ENCODE measurements at regions not wholly inside any gene's neighbourhood (a gene's known extent, or its start where the extent isn't known, plus 50 kb on each side); places are given as distances from the start of the nearest gene placed in this dataset.

DNA sequence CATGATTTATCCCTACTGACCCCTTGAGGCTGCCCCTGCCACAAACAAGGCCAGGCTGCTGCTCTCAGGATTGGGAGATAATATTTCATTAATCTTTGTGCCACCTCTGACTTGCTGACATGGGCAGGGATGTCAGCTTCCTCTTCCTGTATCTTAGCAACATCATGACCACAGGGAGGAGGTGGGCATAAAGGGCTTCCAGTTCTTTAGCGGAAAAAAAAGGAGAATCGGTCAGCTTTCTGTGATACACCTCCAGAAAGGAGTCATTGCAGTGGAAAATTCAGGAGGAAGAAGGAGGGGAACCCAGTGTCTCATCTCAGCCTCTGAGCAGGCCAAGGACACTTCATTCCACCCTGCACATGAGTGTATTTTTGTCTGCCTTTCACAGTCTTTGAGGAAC is 206.8 kb upstream of the SDK2 start:
- TF ChIP-seq, protein P1, sequence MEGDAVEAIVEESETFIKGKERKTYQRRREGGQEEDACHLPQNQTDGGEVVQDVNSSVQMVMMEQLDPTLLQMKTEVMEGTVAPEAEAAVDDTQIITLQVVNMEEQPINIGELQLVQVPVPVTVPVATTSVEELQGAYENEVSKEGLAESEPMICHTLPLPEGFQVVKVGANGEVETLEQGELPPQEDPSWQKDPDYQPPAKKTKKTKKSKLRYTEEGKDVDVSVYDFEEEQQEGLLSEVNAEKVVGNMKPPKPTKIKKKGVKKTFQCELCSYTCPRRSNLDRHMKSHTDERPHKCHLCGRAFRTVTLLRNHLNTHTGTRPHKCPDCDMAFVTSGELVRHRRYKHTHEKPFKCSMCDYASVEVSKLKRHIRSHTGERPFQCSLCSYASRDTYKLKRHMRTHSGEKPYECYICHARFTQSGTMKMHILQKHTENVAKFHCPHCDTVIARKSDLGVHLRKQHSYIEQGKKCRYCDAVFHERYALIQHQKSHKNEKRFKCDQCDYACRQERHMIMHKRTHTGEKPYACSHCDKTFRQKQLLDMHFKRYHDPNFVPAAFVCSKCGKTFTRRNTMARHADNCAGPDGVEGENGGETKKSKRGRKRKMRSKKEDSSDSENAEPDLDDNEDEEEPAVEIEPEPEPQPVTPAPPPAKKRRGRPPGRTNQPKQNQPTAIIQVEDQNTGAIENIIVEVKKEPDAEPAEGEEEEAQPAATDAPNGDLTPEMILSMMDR (IDR thresholded peaks at IDR 0.05; ENCODE audit: low read length) = no peak
- no peak for TF ChIP-seq EZH2 (optimal IDR thresholded peaks at IDR 0.05; ENCODE audit: low read depth, low read length)
- no peak for TF ChIP-seq EZH2phosphoT487 (IDR thresholded peaks at IDR 0.05; ENCODE audit: low read length)

Measured in MM.1S (cell line).